Osteocyte (in vitro differentiated cells): ENCODE measurements at regions not wholly inside any gene's neighbourhood (a gene's known extent, or its start where the extent isn't known, plus 50 kb on each side); places are given as distances from the start of the nearest gene placed in this dataset.

Experiments used
- DNase-seq: peaks from one replicate; pipeline ENCODE4 v3.0.0; 2021; ENCODE audit warnings: mixed read lengths; ENCODE audit not compliant: unreplicated experiment; ENCODE audit errors: extremely low spot score
- H3K27ac Mint-ChIP-seq: one replicate; pipeline ENCODE4 v1.8.0; 2021; ENCODE audit warnings: mild to moderate bottlenecking, mixed read lengths; ENCODE audit not compliant: unreplicated experiment
- H3K27me3 Mint-ChIP-seq: one replicate; pipeline ENCODE4 v1.8.0; 2021; ENCODE audit warnings: mixed read lengths; ENCODE audit not compliant: unreplicated experiment
- H3K36me3 Mint-ChIP-seq: one replicate; pipeline ENCODE4 v1.8.0; 2021; ENCODE audit warnings: mixed read lengths; ENCODE audit not compliant: unreplicated experiment
- H3K4me1 Mint-ChIP-seq: one replicate; pipeline ENCODE4 v1.8.0; 2021; ENCODE audit warnings: mixed read lengths; ENCODE audit not compliant: unreplicated experiment
- H3K4me3 Mint-ChIP-seq: one replicate; pipeline ENCODE4 v1.8.0; 2021; ENCODE audit warnings: mild to moderate bottlenecking, moderate library complexity, mixed read lengths; ENCODE audit not compliant: unreplicated experiment
- H3K9me3 Mint-ChIP-seq: one replicate; pipeline ENCODE4 v1.8.0; 2021; ENCODE audit warnings: mixed read lengths; ENCODE audit not compliant: unreplicated experiment
- CTCF ChIP-seq: fragments of 200-600 bp; sonication (generic); IDR thresholded peaks from 2 replicates; pipeline ENCODE4 v1.5.0; 2021; ENCODE audit warnings: antibody characterized with exemption, mild to moderate bottlenecking, moderate library complexity

- no peak for TF ChIP-seq CTCF
- no peaks in the 10 kb centered on the region for H3K4me1 Mint-ChIP-seq
- H3K36me3 Mint-ChIP-seq, result no peaks in the 10 kb centered on the region
- no peak for DNase-seq
- H3K9me3 Mint-ChIP-seq, result no peaks in the 10 kb centered on the region
- H3K27me3 Mint-ChIP-seq, result peaks cover 12% of the 10 kb centered on the region
- no peak overlapping the region for H3K27ac Mint-ChIP-seq
- no peak overlapping the region for H3K4me3 Mint-ChIP-seq
These were observed 84.6 kb upstream of the ANXA1 start for GRCh38 chr9:73067074-73067473.

GRCh38 chr9:73065439-73065838 lies 86.2 kb upstream of the ANXA1 start:
- DNase-seq, result no peak
- no peak for TF ChIP-seq CTCF
- no peaks in the 10 kb centered on the region for H3K9me3 Mint-ChIP-seq
- H3K27me3 Mint-ChIP-seq, result peaks cover 14% of the 10 kb centered on the region
- no peaks in the 10 kb centered on the region for H3K4me1 Mint-ChIP-seq
- no peak overlapping the region for H3K27ac Mint-ChIP-seq
- H3K36me3 Mint-ChIP-seq, result no peaks in the 10 kb centered on the region
- no peak overlapping the region for H3K4me3 Mint-ChIP-seq

- Mint-ChIP-seq H3K4me1 (no peaks in the 10 kb centered on the region), H3K4me3 (no peak overlapping the region), H3K27me3 (peaks cover 12% of the 10 kb centered on the region), H3K36me3 (no peaks in the 10 kb centered on the region), H3K9me3 (no peaks in the 10 kb centered on the region), H3K27ac (no peak overlapping the region)
- no peak for TF ChIP-seq CTCF
- no peak for DNase-seq
These were observed 87.3 kb upstream of the ANXA1 start for GRCh38 chr9:73064315-73064714.

GRCh38 chr9:73061146-73061545 lies 90.5 kb upstream of the ANXA1 start:
- Mint-ChIP-seq H3K4me3 (no peak overlapping the region), H3K9me3 (no peaks in the 10 kb centered on the region), H3K27me3 (peaks cover 12% of the 10 kb centered on the region), H3K27ac (no peak overlapping the region), H3K4me1 (no peaks in the 10 kb centered on the region), H3K36me3 (no peaks in the 10 kb centered on the region)
- no peak for DNase-seq
- TF ChIP-seq CTCF, result no peak

- no peaks in the 10 kb centered on the region for H3K9me3 Mint-ChIP-seq
- H3K4me3 Mint-ChIP-seq, result no peak overlapping the region
- no peak overlapping the region for H3K27ac Mint-ChIP-seq
- no peaks in the 10 kb centered on the region for H3K4me1 Mint-ChIP-seq
- no peaks in the 10 kb centered on the region for H3K36me3 Mint-ChIP-seq
- TF ChIP-seq CTCF, result no peak
- H3K27me3 Mint-ChIP-seq, result peaks cover 14% of the 10 kb centered on the region
- no peak for DNase-seq
These were observed 92.4 kb upstream of the ANXA1 start for GRCh38 chr9:73059247-73059646.
